Jurkat, Clone E6-1 (cell line): ENCODE measurements at regions not wholly inside any gene's neighbourhood (a gene's known extent, or its start where the extent isn't known, plus 50 kb on each side); places are given as distances from the start of the nearest gene placed in this dataset.
"Not testable (repeated sequence)": the region's sequence is repeated elsewhere in the genome, so short reads cannot be mapped to it uniquely, and the experiment has no call there.

Experiments
- DNase-seq: peaks from one replicate; pipeline ENCODE4 v3.0.0-alpha.2; 2011; ENCODE audit warnings: low read depth, low spot score
- H3K4me3 ChIP-seq: 2 replicates; pipeline ENCODE4 v1.5.1; 2011; ENCODE audit warnings: mild to moderate bottlenecking, low read length, control low read depth, moderate library complexity

DNA sequence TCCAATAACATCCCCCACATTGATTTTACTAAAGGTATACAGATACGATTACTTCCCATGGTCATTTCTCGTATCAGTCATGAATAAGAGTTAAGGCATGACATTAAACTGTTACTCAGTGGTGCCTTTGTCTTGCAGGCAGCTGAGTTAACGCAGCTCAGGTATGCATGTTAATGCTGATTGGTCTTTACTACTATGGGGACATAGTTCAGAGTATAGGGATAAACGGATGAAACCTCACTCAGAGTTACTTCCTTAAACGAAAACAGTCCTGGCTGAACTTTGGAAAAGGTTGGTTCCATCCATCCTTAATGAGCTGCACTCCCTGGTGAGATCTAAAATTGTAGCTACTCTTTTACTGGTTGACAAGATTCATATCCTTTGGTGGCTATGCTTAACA is 87.0 kb downstream of the ACTL7B start:
- no peak for DNase-seq
- H3K4me3 ChIP-seq, result no peak overlapping the region

DNA sequence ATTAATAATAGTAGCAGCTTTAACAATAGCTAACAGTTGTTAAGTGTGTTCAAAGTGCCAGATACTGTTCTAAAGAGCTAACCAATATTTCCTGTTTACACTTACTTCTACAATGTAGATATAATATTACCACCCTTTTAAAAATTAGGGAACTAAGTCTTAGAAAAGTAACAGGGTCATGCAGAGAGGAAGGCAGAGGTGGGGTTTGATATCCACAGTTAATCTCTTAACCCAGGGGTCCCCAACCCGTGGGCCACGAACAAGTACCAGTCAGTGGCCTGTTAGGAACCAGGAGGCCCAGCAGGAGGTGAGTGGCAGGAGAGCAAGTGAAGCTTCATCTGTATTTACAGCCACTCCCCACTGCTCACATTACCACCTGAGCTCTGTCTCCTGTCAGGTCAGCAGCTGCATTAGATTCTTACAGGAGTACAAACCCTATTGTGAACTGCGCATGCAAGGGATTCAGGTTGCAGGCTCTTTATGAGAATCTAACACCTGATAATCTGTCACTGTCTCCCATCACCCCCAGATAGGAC is 89.1 kb downstream of the ACTL7B start:
- no peak overlapping the region for H3K4me3 ChIP-seq
- DNase-seq, result no peak

DNA sequence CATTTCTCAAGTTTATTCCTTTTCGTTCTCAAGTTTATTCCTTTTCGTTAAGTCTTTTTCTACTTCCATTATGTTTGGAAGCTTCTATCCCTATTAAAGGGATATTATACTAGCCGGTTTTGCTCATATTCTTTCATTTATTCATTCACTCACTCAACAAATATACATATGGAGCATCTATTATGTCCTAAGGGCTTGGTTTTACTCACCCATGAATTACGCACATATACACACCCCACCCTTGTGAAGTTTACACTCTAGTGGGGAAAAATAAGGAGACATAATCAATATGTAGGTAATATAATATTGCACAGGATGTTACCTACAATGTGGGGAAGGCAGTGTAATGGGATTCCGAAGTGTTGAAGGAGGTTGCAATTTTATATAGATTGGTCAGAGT is 90.5 kb downstream of the ACTL7B start:
- H3K4me3 ChIP-seq, result no peak overlapping the region
- DNase-seq, result no peak

DNA sequence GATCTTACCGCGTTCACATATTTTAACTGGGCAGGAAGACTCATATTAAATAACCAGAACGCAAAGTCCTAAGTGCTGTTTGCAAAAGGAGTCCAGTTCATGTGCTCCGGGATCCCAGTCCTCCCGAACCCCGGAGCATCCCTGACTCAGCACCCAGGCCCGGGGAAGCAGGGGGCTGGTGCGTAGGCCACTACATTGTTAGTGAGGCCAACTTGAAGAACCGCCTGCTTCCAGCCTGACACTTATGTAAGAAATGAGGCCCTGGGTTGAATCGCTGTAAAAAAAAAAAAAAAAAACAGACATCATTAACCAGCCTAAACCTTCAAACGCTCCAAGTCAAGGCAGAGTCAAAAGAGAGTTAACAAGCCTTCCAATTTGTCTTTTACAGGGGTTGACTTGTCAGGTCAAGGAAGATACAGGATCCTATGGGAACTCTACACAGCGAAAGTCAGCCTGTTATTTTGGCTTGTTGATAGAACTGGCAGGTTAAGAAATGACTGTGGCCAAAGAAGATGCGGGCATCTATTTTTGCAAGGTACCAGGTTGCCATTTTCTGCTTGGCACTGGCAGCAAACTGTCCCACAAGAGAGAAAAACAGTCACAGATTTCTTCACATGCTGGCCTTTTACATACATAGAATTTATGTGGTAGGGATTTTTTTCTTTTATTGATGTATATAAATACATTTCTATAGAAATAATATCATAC is 93.3 kb downstream of the ACTL7B start:
- H3K4me3 ChIP-seq, result no peak overlapping the region
- no peak for DNase-seq

DNA sequence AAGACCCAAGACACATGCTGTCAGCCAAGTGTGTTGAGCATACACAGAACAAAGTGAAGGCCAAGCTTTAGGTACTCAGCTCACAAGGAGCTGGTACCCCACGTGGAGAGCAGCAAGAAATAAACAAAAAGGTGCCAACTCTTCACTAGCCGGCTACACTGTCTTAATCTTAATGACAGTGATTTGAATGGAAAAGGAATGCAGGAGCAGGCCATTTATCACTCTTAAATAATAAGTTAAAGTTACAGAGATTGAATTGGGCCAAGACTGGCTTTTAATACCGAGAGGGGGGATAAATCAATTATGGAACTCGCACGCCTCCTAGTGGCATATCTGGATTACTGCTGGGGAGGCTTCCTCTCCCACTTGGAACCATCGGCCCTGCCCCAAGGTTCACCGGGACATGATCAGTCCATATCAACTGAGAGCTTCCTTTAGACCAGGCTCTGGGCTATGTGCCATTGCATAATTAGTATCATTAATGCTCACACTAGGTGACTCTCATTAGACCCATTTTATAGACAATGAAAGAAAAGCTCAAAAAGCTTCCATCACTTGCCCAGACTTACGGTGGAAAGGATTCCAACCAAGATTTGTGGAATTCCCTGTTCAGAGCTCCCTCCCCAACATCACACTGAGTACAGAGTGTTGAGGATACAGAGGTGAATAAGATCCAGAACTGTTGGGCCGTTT is 94.0 kb downstream of the ACTL7B start:
- H3K4me3 ChIP-seq, result no peak overlapping the region
- DNase-seq, result peak; percentile 29

DNA sequence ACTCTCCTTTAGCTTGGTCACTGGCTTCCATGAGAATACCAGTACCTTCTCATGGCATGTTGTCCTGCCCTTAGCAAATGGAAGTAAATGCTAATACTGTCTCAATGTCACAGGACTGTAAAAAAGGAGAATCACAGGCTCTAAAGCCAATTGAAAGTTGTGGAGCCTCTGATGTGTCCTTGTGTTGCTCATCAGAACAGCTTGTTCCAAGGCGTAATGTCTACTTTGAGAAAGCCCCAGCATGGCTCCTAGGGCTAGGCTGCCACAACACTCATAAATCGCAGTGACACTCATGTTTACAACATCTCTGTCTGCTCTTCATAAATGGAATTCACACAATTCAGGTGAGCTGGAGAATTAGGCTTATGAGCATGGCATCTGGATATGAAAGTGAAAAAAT is 94.9 kb downstream of the ACTL7B start:
- no peak for DNase-seq

DNA sequence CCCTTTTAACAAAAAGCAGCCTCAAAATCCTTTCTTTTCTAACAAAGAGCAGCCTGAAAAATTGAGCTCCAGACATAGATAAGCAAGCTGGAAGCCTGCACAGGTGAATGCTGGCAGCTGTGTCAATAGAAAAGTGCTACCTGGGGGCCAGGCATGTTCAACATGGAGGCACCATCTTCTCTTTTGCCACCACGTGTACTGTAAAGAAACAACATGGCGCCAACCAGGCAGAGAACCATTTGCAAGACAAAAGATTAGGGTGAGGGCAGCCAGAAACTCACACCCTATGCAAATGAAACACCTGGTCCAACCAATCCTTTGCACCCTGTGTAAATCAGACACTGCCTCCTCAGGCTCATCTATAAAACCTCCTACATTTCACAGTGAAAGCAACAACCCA is 96.0 kb downstream of the ACTL7B start:
- H3K4me3 ChIP-seq, result no peak overlapping the region
- DNase-seq, result no peak

More for the DNA sequence above, 94.9 kb downstream of the ACTL7B start:
- H3K4me3 ChIP-seq, result no peak overlapping the region

DNA sequence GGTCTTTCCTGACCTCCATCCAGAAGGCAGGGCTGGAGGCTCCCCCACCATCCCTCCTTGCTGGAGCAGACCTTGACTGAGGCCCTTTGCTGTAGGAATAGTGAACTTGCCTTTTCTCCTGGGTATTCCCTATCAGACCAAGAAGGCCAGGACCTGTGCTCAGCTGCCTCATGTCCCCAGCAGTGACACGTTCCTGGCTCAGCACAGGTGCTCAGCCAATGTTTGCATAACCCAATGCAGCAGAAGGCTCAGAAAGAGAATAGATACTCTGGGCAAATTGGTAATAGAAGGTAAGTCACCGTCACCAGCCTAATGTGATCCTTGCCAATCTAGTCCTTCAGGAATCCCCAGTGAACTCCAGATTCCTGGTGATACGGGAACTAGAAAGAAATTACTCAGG is 96.4 kb downstream of the ACTL7B start:
- H3K4me3 ChIP-seq, result no peak overlapping the region
- DNase-seq, result no peak

DNA sequence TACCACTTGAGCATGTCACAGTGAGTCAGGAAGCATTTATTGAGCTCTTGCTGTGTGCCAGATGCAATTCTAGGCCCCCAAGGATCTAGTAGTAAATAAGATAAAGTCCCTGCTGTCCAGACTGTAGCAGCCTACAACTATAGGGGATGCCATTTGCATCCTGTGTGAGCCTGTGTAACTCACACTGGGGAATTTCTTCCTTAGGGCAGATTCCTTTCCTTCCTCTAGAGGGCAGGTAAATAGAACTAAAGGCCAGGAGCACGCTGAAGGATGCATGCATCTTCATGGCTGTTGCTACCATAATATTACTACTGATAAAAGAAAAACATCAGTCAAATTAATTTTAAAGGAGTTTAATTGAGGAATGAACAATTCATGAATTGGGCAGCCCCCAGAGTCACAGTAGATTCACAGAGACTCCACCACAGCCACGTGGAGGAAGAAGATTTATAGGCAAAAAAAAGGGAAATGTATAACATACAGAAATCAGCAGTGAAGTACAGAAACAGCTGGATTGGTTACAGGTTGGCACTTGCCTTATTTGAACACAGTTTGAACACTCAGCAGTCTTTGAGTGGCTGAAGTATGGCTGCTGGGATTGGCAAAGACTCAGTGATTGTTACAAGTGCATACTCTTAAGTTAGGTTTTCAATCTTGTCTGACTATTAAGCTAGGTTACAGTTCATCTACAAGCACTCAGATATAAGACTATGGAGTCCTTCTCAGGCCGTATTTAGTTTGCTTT is 98.9 kb downstream of the ACTL7B start:
- DNase-seq, result no peak

DNA sequence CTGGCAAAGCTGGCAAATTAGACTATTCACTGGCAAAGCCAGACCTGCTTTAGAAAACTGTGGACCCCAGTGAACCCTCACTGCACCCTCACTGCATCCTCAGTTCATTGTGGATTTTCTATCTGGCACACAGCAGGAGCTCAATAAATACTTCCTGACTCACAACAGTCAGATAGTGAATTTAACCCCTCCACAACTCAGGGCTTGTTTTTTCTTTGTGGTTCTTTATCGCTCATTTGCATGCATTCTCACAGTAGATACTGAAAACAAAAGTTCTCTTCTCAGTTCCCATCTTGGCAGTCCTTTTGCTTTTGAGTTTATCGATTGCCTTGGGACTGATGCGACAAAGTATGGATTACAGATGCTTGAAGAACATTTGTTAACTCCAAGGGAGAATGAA is 99.8 kb downstream of the ACTL7B start:
- no peak for DNase-seq
- H3K4me3 ChIP-seq, result no peak overlapping the region

More for the DNA sequence above, 98.9 kb downstream of the ACTL7B start:
- H3K4me3 ChIP-seq, result no peak overlapping the region

DNA sequence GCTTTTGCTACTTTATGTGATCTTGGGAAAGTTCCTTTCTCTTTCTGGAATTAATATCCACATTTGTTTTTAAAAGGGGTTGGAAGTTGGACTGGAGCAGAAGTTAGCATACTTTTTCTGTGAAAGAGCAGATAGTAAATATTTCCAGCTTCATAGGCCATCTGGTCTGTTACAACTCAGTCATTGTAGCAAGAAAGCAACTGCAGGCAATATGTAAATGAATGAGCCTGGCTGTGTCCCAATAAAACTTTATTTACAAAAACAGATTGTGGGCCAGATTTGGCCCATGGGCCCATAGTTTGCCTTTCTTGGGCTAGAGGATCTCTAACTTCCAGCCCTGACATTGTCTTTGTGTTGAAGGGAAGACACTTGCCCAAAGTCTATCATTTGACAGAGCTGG is 104.4 kb downstream of the ACTL7B start:
- DNase-seq, result no peak

DNA sequence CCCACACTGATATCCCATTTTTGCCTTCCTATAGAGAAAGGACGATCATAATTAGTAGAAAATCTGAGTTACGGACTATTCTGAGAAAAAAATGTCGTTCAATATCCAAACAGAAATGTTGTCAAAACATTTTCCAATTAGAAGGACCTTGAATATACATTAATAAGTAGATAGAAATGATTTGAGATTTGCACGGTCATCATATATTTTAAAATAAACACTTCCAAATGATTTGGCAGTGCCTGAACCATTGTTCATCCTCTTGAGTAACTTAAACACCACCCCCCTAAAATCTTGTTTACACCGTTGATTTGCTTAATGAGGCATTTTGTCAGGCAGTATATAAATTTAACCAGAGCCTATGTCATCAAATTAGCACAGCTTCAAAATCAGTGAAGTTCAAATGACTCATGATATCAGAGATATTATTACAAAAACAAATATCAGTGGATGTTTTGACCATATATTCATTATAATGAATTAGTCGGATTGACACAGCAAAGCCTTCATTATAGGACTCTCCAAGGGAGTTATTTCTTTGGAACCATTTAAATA is 105.0 kb downstream of the ACTL7B start:
- no peak for DNase-seq
- no peak overlapping the region for H3K4me3 ChIP-seq

More for the DNA sequence above, 104.4 kb downstream of the ACTL7B start:
- H3K4me3 ChIP-seq, result no peak overlapping the region

DNA sequence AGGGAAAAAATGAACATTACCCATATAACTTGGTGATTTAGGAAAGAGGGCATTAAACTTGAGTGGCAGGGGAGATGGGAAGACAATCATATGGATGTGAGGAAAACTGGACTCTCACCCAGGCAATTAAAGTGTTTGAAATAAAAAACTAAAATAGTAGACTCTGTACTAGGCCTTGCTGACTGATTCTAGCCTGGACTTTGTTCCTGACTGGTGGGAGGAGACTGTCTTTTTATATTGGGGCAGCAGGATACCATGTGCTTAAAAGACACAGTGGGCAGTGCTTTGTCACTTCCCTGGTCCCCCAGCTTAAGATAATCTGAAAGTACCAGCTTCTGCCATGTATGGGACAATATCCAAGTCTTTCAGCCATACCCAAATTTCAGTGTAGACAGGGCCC is 107.0 kb downstream of the ACTL7B start:
- DNase-seq, result no peak
- H3K4me3 ChIP-seq, result no peak overlapping the region

DNA sequence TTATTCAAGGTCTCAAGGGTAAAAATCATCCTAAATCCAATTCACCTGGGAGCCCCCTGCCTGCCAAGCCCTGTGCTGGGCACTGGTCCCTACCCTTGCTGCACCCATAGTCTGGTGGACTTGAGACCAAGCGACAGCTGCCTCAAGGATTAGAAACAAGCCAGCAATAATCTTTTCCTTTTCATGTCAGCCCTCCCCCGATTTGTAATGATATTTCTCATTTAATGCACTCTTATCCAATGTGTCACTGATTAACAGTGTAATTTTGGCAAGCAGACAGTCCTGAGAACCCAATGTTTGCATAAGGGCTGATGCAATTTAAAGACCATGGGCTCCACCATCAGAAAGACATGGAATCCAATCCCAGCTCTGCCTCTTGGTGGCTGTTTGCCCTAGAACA is 108.9 kb downstream of the ACTL7B start:
- no peak for DNase-seq

DNA sequence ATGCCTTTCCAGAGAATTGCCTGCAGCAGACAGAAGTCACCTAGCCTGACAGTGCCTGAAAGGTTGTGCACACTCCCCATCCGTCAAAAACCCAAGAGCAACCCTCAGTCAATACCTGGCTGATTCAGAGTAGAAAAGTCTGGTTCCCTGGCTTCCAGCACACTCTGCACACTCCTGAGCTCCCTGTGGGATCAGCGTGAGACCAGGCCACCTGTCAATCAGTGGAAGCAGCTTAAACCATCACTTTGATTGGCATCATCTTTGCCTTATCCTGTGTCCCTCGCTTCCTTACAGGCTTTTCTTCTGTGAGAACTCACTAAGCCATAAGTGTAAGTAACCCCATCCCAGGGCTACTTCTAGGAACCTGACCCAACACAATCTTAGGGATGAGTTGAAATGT is 109.8 kb downstream of the ACTL7B start:
- no peak for DNase-seq

More for the DNA sequence above, 108.9 kb downstream of the ACTL7B start:
- no peak overlapping the region for H3K4me3 ChIP-seq

DNA sequence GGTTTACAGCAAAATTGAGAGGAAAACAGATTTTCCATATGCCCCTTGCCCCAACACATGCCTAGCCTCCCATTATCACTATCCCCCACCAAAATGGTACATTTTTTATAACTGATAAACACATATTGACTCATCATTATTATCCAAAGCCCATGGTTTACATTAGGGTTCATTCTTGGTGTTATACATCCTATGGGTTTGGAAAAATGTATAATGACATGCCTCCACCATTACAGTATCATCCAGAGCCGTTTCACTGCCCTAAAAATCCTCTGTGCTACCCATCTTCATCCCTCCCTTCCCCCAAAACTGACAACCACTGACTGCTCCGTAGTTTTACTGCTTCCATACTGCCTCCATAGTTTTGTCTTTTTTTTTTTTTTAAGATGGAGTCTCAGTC is 111.1 kb downstream of the ACTL7B start:
- DNase-seq, result no peak
- no peak overlapping the region for H3K4me3 ChIP-seq

More for the DNA sequence above, 109.8 kb downstream of the ACTL7B start:
- no peak overlapping the region for H3K4me3 ChIP-seq

DNA sequence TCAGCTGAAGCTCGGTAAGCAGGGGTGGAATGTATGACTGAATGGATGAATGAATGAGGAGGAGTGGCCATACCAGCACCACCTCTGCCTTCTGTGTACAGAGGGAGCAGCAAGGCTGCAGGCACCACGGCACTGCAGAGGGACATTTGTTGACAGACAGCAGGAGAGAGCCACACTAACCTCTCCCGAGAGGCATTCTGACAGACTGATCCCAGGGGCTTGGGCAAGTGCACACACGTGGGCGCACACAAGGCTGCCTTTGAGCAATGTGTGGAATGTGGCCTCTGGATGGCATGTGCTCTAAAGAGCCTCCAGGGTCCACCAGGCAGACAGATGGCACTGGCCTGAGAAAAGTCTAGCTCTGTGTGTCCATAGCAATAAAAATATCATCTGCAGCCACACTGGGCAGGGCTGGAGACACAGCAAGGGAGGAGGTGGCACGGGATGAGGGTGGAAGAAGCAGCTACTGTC is 111.8 kb downstream of the ACTL7B start:
- no peak for DNase-seq
- H3K4me3 ChIP-seq, result no peak overlapping the region

DNA sequence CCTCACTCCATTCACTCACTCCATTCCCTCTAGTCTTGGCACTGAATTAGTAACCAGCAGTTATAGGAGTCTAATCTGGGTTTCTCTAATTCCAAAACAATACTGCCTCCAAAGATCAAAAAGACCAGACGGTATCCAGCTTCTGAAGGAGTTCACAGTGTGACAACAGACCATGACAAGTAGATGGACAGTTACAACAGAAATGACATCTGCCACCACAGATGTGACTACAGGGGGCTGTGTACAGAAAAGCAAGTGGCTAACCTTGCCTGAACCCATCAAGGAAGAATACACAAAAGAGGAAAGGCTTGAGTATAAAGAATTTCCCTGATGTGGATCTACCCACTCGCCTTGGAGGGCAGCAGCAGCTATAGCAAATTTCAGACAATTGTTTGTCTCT is 112.4 kb downstream of the ACTL7B start:
- DNase-seq, result no peak
- no peak overlapping the region for H3K4me3 ChIP-seq

DNA sequence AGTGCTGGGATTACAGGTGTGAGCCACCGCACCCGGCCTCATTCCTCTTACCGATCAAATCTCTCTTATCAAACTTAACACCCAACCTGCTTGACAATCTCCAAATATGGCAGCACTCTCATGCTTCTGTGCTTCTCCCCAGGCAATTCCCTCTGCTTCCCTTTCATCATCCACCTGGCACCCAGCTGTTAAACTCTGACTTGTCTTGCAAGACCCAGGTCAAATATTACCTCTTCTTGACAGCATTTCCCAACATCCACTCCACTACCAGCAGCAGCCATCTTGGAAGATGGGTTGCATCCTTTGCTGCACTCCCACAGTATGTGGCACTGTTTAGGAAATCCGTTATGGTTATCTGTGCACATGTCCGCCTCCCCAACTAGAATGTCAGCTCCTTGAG is 113.6 kb downstream of the ACTL7B start:
- DNase-seq, result no peak
- no peak overlapping the region for H3K4me3 ChIP-seq

DNA sequence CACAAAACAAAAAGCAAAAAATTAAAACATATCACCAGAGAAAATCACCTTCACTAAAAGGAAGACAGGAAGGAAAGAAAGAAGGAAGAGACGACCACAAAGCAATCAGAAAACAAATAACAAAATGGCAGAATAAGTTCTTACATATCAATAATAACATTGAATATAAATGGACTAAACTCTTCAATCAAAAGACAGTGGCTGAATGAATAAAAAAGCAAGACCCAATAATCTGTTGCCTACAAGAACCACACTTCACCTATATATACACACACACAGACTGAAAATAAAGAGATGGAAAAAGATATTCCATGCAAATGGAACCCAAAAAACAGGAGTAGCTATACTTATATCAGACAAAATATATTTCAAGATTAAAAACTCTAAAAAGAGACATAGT is 124.5 kb downstream of the ACTL7B start:
- not testable (repeated sequence) for DNase-seq, H3K4me3 ChIP-seq
